ENCODE measurements at regions not wholly inside any gene's neighbourhood (a gene's known extent, or its start where the extent isn't known, plus 50 kb on each side); places are given as distances from the start of the nearest gene placed in this dataset.

DNA sequence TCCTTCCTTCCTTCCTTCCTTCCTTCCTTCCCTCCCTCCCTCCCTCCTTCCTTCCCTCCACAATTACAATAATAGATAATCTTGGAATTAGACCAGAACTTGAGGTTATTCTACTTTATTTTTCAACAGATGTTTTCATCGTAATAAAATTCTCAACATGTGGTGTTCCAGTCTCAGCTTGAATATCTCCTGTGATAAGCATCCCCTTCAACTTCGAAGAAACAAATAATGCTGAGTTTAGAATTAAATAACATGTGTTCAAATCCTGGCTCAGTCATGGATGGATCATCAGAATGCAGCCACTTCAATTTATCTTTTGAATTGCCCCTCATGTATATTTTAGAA is 91.4 kb upstream of the PAPPA start (continued):
- no peak for TF ChIP-seq NPAS2 (CRISPR knock-in tag; IDR thresholded peaks at IDR 0.05; ENCODE audit: borderline replicate concordance)
- no peak for TF ChIP-seq EEA1 (CRISPR knock-in tag; IDR thresholded peaks at IDR 0.05; ENCODE audit: borderline replicate concordance)
- TF ChIP-seq, protein P1, sequence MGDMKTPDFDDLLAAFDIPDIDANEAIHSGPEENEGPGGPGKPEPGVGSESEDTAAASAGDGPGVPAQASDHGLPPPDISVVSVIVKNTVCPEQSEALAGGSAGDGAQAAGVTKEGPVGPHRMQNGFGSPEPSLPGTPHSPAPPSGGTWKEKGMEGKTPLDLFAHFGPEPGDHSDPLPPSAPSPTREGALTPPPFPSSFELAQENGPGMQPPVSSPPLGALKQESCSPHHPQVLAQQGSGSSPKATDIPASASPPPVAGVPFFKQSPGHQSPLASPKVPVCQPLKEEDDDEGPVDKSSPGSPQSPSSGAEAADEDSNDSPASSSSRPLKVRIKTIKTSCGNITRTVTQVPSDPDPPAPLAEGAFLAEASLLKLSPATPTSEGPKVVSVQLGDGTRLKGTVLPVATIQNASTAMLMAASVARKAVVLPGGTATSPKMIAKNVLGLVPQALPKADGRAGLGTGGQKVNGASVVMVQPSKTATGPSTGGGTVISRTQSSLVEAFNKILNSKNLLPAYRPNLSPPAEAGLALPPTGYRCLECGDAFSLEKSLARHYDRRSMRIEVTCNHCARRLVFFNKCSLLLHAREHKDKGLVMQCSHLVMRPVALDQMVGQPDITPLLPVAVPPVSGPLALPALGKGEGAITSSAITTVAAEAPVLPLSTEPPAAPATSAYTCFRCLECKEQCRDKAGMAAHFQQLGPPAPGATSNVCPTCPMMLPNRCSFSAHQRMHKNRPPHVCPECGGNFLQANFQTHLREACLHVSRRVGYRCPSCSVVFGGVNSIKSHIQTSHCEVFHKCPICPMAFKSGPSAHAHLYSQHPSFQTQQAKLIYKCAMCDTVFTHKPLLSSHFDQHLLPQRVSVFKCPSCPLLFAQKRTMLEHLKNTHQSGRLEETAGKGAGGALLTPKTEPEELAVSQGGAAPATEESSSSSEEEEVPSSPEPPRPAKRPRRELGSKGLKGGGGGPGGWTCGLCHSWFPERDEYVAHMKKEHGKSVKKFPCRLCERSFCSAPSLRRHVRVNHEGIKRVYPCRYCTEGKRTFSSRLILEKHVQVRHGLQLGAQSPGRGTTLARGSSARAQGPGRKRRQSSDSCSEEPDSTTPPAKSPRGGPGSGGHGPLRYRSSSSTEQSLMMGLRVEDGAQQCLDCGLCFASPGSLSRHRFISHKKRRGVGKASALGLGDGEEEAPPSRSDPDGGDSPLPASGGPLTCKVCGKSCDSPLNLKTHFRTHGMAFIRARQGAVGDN (CRISPR knock-in tag; IDR thresholded peaks at IDR 0.05), result no peak
- no peak for TF ChIP-seq MYC (CRISPR knock-in tag; IDR thresholded peaks at IDR 0.05; ENCODE audit: borderline replicate concordance)
- TF ChIP-seq BRCA1 (CRISPR knock-in tag; IDR thresholded peaks at IDR 0.05), result no peak
- TF ChIP-seq ZNF451 (CRISPR knock-in tag; IDR thresholded peaks at IDR 0.05), result no peak
- TF ChIP-seq SOX5 (CRISPR knock-in tag; IDR thresholded peaks at IDR 0.05; ENCODE audit: borderline replicate concordance), result no peak

DNA sequence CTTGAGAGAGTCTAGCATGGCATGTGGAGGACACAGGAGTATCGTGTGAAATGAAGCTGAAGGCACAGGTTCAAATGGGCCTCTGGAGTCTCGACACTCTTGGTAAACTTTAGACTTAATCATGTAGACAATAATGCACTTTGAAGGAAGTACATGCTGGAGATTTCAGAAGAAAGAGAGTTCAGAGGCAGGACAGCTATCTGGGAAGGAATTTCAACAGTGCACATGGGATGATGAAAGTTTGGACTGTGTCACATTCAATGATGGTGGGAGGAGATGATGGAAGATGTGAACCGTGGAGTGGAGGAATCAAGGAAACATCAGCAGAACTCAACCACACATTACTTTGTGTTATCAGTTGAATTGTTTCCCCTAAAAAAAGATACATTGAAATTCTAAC is 88.6 kb upstream of the PAPPA start:
- CTCF ChIA-PET (ENCODE audit: low intra/inter-chr PET ratio, low total read pairs), result no interaction called here
- Histone ChIP-seq H3K4me3 (replicated peaks in 1 of 3; ENCODE audit: insufficient read depth in 1 of 3, low read depth in 2 of 3, low read length in 3 of 3) (no peak overlapping the region), H2AFZ (ENCODE audit: low read length) (no peak overlapping the region), H4K20me1 (ENCODE audit: insufficient read depth, low read length) (no peaks in the 10 kb centered on the region), H3K4me1 (ENCODE audit: insufficient read depth, low read length) (no peaks in the 10 kb centered on the region), H3K36me3 (replicated peaks in 1 of 2; ENCODE audit: control insufficient read depth in 1 of 2, insufficient read depth in 2 of 2, low read length in 2 of 2) (no peaks in the 10 kb centered on the region), H3K27ac (ENCODE audit: extremely low read length, insufficient read depth, low read length) (no peak overlapping the region), H3K9ac (ENCODE audit: insufficient read depth, low read depth, low read length) (no peak overlapping the region), H3K27me3 (ENCODE audit: control insufficient read depth in 1 of 2, insufficient read depth in 2 of 2, low read length in 2 of 2) (no peaks in the 10 kb centered on the region), H3K9me3 (ENCODE audit: low read length) (no peaks in the 10 kb centered on the region), H3K79me2 (ENCODE audit: insufficient read depth, low read length) (no peaks in the 10 kb centered on the region), H3K4me2 (ENCODE audit: low read depth, low read length) (no peak overlapping the region)
- 2% methylated on average over 3 of the region's 3 CpGs for WGBS (ENCODE audit: low lambda C conversion rate)
- BruUV-seq (replicated peaks), result no TSS peak
- POLR2A ChIA-PET, result no interaction called here
- FAIRE-seq, result no peak
- ATAC-seq, result no peak
- no peak for DNase-seq (ENCODE audit: low spot score)
- intact Hi-C loops (cut with micrococcal nuclease; ENCODE audit: unreplicated experiment), result no loop called here
- in situ Hi-C loops (cut with HindIII; ENCODE audit: extremely low pct_ligation_motif_present, low pct_unique_long_range_greater_than_20kb), result no loop called here
- TF ChIP-seq HOMEZ (CRISPR knock-in tag; IDR thresholded peaks at IDR 0.05; ENCODE audit: low read depth) (no peak), LCORL (IDR thresholded peaks at IDR 0.05) (no peak), LCORL (CRISPR knock-in tag; IDR thresholded peaks at IDR 0.05) (no peak)
- TF ChIP-seq, protein P2, sequence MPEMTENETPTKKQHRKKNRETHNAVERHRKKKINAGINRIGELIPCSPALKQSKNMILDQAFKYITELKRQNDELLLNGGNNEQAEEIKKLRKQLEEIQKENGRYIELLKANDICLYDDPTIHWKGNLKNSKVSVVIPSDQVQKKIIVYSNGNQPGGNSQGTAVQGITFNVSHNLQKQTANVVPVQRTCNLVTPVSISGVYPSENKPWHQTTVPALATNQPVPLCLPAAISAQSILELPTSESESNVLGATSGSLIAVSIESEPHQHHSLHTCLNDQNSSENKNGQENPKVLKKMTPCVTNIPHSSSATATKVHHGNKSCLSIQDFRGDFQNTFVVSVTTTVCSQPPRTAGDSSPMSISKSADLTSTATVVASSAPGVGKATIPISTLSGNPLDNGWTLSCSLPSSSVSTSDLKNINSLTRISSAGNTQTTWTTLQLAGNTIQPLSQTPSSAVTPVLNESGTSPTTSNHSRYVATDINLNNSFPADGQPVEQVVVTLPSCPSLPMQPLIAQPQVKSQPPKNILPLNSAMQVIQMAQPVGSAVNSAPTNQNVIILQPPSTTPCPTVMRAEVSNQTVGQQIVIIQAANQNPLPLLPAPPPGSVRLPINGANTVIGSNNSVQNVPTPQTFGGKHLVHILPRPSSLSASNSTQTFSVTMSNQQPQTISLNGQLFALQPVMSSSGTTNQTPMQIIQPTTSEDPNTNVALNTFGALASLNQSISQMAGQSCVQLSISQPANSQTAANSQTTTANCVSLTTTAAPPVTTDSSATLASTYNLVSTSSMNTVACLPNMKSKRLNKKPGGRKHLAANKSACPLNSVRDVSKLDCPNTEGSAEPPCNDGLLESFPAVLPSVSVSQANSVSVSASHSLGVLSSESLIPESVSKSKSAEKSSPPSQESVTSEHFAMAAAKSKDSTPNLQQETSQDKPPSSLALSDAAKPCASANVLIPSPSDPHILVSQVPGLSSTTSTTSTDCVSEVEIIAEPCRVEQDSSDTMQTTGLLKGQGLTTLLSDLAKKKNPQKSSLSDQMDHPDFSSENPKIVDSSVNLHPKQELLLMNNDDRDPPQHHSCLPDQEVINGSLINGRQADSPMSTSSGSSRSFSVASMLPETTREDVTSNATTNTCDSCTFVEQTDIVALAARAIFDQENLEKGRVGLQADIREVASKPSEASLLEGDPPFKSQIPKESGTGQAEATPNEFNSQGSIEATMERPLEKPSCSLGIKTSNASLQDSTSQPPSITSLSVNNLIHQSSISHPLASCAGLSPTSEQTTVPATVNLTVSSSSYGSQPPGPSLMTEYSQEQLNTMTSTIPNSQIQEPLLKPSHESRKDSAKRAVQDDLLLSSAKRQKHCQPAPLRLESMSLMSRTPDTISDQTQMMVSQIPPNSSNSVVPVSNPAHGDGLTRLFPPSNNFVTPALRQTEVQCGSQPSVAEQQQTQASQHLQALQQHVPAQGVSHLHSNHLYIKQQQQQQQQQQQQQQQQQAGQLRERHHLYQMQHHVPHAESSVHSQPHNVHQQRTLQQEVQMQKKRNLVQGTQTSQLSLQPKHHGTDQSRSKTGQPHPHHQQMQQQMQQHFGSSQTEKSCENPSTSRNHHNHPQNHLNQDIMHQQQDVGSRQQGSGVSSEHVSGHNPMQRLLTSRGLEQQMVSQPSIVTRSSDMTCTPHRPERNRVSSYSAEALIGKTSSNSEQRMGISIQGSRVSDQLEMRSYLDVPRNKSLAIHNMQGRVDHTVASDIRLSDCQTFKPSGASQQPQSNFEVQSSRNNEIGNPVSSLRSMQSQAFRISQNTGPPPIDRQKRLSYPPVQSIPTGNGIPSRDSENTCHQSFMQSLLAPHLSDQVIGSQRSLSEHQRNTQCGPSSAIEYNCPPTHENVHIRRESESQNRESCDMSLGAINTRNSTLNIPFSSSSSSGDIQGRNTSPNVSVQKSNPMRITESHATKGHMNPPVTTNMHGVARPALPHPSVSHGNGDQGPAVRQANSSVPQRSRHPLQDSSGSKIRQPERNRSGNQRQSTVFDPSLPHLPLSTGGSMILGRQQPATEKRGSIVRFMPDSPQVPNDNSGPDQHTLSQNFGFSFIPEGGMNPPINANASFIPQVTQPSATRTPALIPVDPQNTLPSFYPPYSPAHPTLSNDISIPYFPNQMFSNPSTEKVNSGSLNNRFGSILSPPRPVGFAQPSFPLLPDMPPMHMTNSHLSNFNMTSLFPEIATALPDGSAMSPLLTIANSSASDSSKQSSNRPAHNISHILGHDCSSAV (CRISPR knock-in tag; IDR thresholded peaks at IDR 0.05; ENCODE audit: borderline replicate concordance), result no peak
